K562 (cell line): ENCODE measurements at regions not wholly inside any gene's neighbourhood (a gene's known extent, or its start where the extent isn't known, plus 50 kb on each side); places are given as distances from the start of the nearest gene placed in this dataset.

Experiments
- ATAC-seq: fragments of 200-7000 bp; cut with Tn5 transposase; 3 replicates; pipeline ENCODE4 v1.9.1; 2020; ENCODE audit warnings: moderate library complexity
- BruUV-seq: library from RNA; stranded (reverse); fragments of 400-500 nt; replicated peaks from 2 replicates; lab custom pipeline; 2021; lab: Mats Ljungman, UMichigan
- CTCF ChIA-PET: fragments of 300-600 bp; formaldehyde crosslinking; extraction: SDS; loops from one replicate; lab custom pipeline; 2021; ENCODE audit warnings: low intra/inter-chr PET ratio; lab: Yijun Ruan, JAX
- POLR2A ChIA-PET: fragments of 300-600, 350-650 bp; sonication (Branson Sonifier 250); formaldehyde crosslinking; extraction: SDS; loops from one replicate; lab custom pipeline; 2021; ENCODE audit warnings: antibody characterized with exemption, inconsistent platforms; lab: Yijun Ruan, JAX
- DNase-seq, 4 experiments: peaks; one replicate each; pipeline versions ENCODE4 v3.0.0 to v3.0.0-alpha.2; 2011 to 2018; ENCODE audit warnings: low spot score in 3 of 4, mixed read lengths in 3 of 4; ENCODE audit errors: extremely low read depth in 1 of 4
- FAIRE-seq: peaks from 2 replicates; lab custom pipeline; 2011; peaks lifted over from hg19 to GRCh38; lab: Jason Lieb, UNC
- H2AFZ ChIP-seq: 2 replicates; pipeline ENCODE4 v1.6.0; 2011; ENCODE audit warnings: low read depth, low read length, control low read depth, inconsistent platforms
- H3K27ac ChIP-seq: fragments of 200-600 bp; 3 replicates; pipeline ENCODE4 v1.8.0; 2011; ENCODE audit warnings: low read depth, mild to moderate bottlenecking, control low read depth, inconsistent platforms, low read length, moderate library complexity, mixed read lengths; ENCODE audit errors: extremely low read depth
- H3K27me3 ChIP-seq, 2 experiments: fragments of 300-600 bp in 1 of 2; 2 replicates in 1 of 2; 3 replicates in 1 of 2; pipeline versions ENCODE4 v1.6.0 to v1.8.0; 2011; ENCODE audit warnings: inconsistent platforms in 2 of 2, low read length in 2 of 2, mild to moderate bottlenecking in 1 of 2, mixed read lengths in 1 of 2, moderate library complexity in 1 of 2; ENCODE audit not compliant: control insufficient read depth in 2 of 2, insufficient read depth in 2 of 2
- H3K36me3 ChIP-seq: fragments of 300-600 bp; 3 replicates; pipeline ENCODE4 v1.8.0; 2011; ENCODE audit warnings: mild to moderate bottlenecking, low read length, inconsistent platforms; ENCODE audit not compliant: control insufficient read depth, insufficient read depth
- H3K4me1 ChIP-seq, 2 experiments: fragments of 200-600 bp in 1 of 2; replicated peaks in 1 of 2; 2 replicates in 1 of 2; 3 replicates in 1 of 2; pipeline versions ENCODE4 v1.5.1 to v1.8.0; 2011; ENCODE audit warnings: inconsistent platforms in 2 of 2, low read length in 2 of 2, mild to moderate bottlenecking in 1 of 2, mixed read lengths in 1 of 2, moderate library complexity in 1 of 2; ENCODE audit not compliant: control insufficient read depth in 2 of 2, insufficient read depth in 2 of 2
- H3K4me2 ChIP-seq: 2 replicates; pipeline ENCODE4 v1.6.1; 2011; ENCODE audit warnings: low read length, control low read depth, inconsistent platforms, mixed read lengths; ENCODE audit not compliant: insufficient read depth
- H3K4me3 ChIP-seq: fragments of 200-600 bp; sonication (generic), shearing (Covaris generic); 2 replicates; pipeline ENCODE4 v1.5.1; 2016; ENCODE audit warnings: control low read depth, inconsistent platforms
- H3K79me2 ChIP-seq: fragments of 200-600 bp; 3 replicates; pipeline ENCODE4 v1.8.0; 2011; ENCODE audit warnings: low read length, inconsistent platforms; ENCODE audit not compliant: control insufficient read depth, insufficient read depth
- H3K9ac ChIP-seq, 2 experiments: 2 replicates each; pipeline versions ENCODE4 v1.6.0 to v1.6.1; 2011; ENCODE audit warnings: low read depth in 2 of 2, low read length in 2 of 2, control low read depth in 1 of 2, inconsistent platforms in 1 of 2, mild to moderate bottlenecking in 1 of 2, mixed read lengths in 1 of 2; ENCODE audit not compliant: insufficient read depth in 1 of 2
- H3K9me1 ChIP-seq: one replicate; pipeline ENCODE4 v1.6.0; 2011; ENCODE audit warnings: inconsistent platforms, mild to moderate bottlenecking, low read length, moderate library complexity; ENCODE audit not compliant: control insufficient read depth, insufficient read depth
- H3K9me3 ChIP-seq: replicated peaks from 2 replicates; pipeline ENCODE4 v1.5.1; 2011; ENCODE audit warnings: low read depth, low read length, inconsistent platforms; ENCODE audit not compliant: control insufficient read depth, insufficient read depth
- H4K20me1 ChIP-seq: replicated peaks from 2 replicates; pipeline ENCODE4 v1.6.1; 2011; ENCODE audit warnings: low read length, inconsistent platforms, mixed read lengths; ENCODE audit not compliant: control insufficient read depth, insufficient read depth
- BRD4 ChIP-seq: fragments of 200-600 bp; sonication (generic); IDR thresholded peaks from 2 replicates; pipeline ENCODE4 v1.6.1; 2017; ENCODE audit warnings: inconsistent platforms
- CREB3 ChIP-seq: fragments of 450-650 bp; conservative IDR thresholded peaks from 2 replicates; pipeline ENCODE4 v1.6.1; 2016; ENCODE audit warnings: missing genetic modification characterization, low read depth, mild to moderate bottlenecking, missing compliant biosample characterization, moderate library complexity
- CXXC5 ChIP-seq: fragments of 250-450 bp; sonication (Bioruptor Pico); IDR thresholded peaks from 2 replicates; pipeline ENCODE4 v1.8.0; 2022; ENCODE audit warnings: inconsistent platforms, mild to moderate bottlenecking, moderate library complexity
- GABPA ChIP-seq: fragments of 200-800 bp; sonication (Bioruptor generic); conservative IDR thresholded peaks from 2 replicates; pipeline ENCODE4 v1.6.1; 2016; ENCODE audit warnings: low read depth, missing genetic modification characterization, missing compliant biosample characterization
- HDAC2 ChIP-seq: fragments of 450-650 bp; IDR thresholded peaks from 2 replicates; pipeline ENCODE4 v1.6.1; 2016; ENCODE audit warnings: mild to moderate bottlenecking
- HDAC6 ChIP-seq: IDR thresholded peaks from 2 replicates; pipeline ENCODE4 v1.6.1; 2012; ENCODE audit warnings: low read depth, mild to moderate bottlenecking, control low read depth, inconsistent platforms, low read length, moderate library complexity
- NFATC3 ChIP-seq: fragments of 450-650 bp; IDR thresholded peaks from 2 replicates; pipeline ENCODE4 v1.6.1; 2017; ENCODE audit warnings: mild to moderate bottlenecking
- NFIC ChIP-seq: fragments of 450-650 bp; IDR thresholded peaks from 2 replicates; pipeline ENCODE4 v1.6.1; 2017; ENCODE audit warnings: mild to moderate bottlenecking, inconsistent platforms
- RBM14 ChIP-seq: fragments of 200-400 bp; formaldehyde crosslinking; IDR thresholded peaks from 2 replicates; pipeline ENCODE4 v1.6.1; 2018; ENCODE audit warnings: low read depth, mild to moderate bottlenecking, low read length, moderate library complexity, borderline replicate concordance; ENCODE audit not compliant: insufficient read depth
- STAT5B ChIP-seq: fragments of 250-450 bp; sonication (Bioruptor Pico); IDR thresholded peaks from 2 replicates; pipeline ENCODE4 v1.8.0; 2021; ENCODE audit warnings: mild to moderate bottlenecking, inconsistent platforms
- TARDBP ChIP-seq: fragments of 450-650 bp; IDR thresholded peaks from 2 replicates; pipeline ENCODE4 v1.6.1; 2016
- TEAD1 ChIP-seq, 2 experiments: fragments of 450-650 bp in 1 of 2; sonication (generic) in 1 of 2; formaldehyde crosslinking; IDR thresholded peaks; 2 replicates each; pipeline versions ENCODE4 v1.4.0 to v1.8.0; 2020 to 2022; ENCODE audit warnings: mild to moderate bottlenecking in 2 of 2, missing genetic modification reagents in 1 of 2
- ZBTB26 ChIP-seq: fragments of 450-650 bp; formaldehyde crosslinking; IDR thresholded peaks from 2 replicates; pipeline ENCODE4 v1.4.0; 2022; ENCODE audit warnings: missing genetic modification characterization
- ZKSCAN1 ChIP-seq: fragments of 150-350 bp; IDR thresholded peaks from 2 replicates; pipeline ENCODE4 v1.6.1; 2016; ENCODE audit warnings: low read depth, low read length
- ZNF212 ChIP-seq: fragments of 450-650 bp; formaldehyde crosslinking; IDR thresholded peaks from 2 replicates; pipeline ENCODE4 v1.4.0; 2020; ENCODE audit warnings: mild to moderate bottlenecking
- ZNF384 ChIP-seq: IDR thresholded peaks from 2 replicates; pipeline ENCODE4 v1.6.1; 2012; ENCODE audit warnings: low read depth, low read length, improper control_type of control experiment
- ZNF395 ChIP-seq: fragments of 200-800 bp; sonication (Bioruptor generic); IDR thresholded peaks from 2 replicates; pipeline ENCODE4 v1.6.1; 2017; ENCODE audit warnings: missing genetic modification characterization, missing compliant biosample characterization
- WGBS: fragments of 100-300 bp; shearing (Covaris generic); methylation state at CpG from one replicate; pipeline ENCODE4 v1.1.6; 2016; ENCODE audit warnings: low coverage, mixed read lengths; ENCODE audit not compliant: insufficient coverage; ENCODE audit errors: missing lambda C conversion rate; 5-methylcytosine and 5-hydroxymethylcytosine counted together
- in situ Hi-C: fragments of 300-500 bp; cut with MboI; formaldehyde crosslinking; loops from 4 replicates; pipeline ENCODE4 v1.15.0; 2018; ENCODE audit warnings: inconsistent platforms, mixed read lengths
- intact Hi-C: fragments of 100-400 bp; cut with micrococcal nuclease; formaldehyde crosslinking; loops from 2 replicates; pipeline ENCODE4 v1.14.2; 2022
- TF ChIP-seq, protein P1 (sequence below): IDR thresholded peaks from 2 replicates; pipeline ENCODE4 v1.6.1; 2012; ENCODE audit warnings: low read depth, low read length, improper control_type of control experiment, borderline replicate concordance

GRCh38 chr1:209416039-209416438 lies 167.5 kb upstream of the CAMK1G start:
- Histone ChIP-seq H3K36me3 (no peaks in the 10 kb centered on the region), H3K27me3 (peaks cover 0 to 5% of the 10 kb centered on the region in 2 experiments; a peak in 1 of 5 replicates), H3K9me3 (no peaks in the 10 kb centered on the region), H3K79me2 (no peaks in the 10 kb centered on the region), H3K4me3 (no peak overlapping the region), H3K9ac (no peak overlapping the region), H4K20me1 (no peaks in the 10 kb centered on the region; the same call in 1 of the 2 replicates), H3K4me2 (no peak overlapping the region), H3K27ac (no peak overlapping the region), H3K4me1 (no peaks in the 10 kb centered on the region), H2AFZ (no peak overlapping the region), H3K9me1 (no peaks in the 10 kb centered on the region)
- in situ Hi-C loops (no loop called here), intact Hi-C loops (no loop called here)
- POLR2A ChIA-PET: interaction anchor here (0.7 kb wide), 1 partner anchor 152 kb away, joined by 3 read pairs; no protein-coding TSS in a partner anchor
- BruUV-seq: no TSS peak
- CTCF ChIA-PET: interaction anchor here (0.6 kb wide), 1 partner anchor 918 kb away, joined by 5 read pairs; no protein-coding TSS in a partner anchor
- ATAC-seq (no peak), DNase-seq (no peak), FAIRE-seq (no peak)
- no peak for TF ChIP-seq ZBTB26 (CRISPR knock-in tag)
- no peak for TF ChIP-seq BRD4
- TF ChIP-seq ZNF395: no peak
- TF ChIP-seq STAT5B (CRISPR knock-in tag): no peak
- no peak for TF ChIP-seq CREB3 (tag)
- no peak for TF ChIP-seq RBM14
- no peak for TF ChIP-seq NFIC
- TF ChIP-seq TEAD1 (CRISPR knock-in tag; IDR thresholded peaks at IDR 0.05): no peak
- TF ChIP-seq HDAC6: no peak
- no peak for TF ChIP-seq CXXC5 (CRISPR knock-in tag)
- no peak for TF ChIP-seq NFATC3
- TF ChIP-seq HDAC2: no peak
- TF ChIP-seq ZNF384: no peak
- TF ChIP-seq ZKSCAN1: no peak
- TF ChIP-seq TARDBP: no peak
- TF ChIP-seq GABPA (tag): no peak
- TF ChIP-seq ZNF212 (CRISPR knock-in tag): no peak
- TF ChIP-seq, protein P1, sequence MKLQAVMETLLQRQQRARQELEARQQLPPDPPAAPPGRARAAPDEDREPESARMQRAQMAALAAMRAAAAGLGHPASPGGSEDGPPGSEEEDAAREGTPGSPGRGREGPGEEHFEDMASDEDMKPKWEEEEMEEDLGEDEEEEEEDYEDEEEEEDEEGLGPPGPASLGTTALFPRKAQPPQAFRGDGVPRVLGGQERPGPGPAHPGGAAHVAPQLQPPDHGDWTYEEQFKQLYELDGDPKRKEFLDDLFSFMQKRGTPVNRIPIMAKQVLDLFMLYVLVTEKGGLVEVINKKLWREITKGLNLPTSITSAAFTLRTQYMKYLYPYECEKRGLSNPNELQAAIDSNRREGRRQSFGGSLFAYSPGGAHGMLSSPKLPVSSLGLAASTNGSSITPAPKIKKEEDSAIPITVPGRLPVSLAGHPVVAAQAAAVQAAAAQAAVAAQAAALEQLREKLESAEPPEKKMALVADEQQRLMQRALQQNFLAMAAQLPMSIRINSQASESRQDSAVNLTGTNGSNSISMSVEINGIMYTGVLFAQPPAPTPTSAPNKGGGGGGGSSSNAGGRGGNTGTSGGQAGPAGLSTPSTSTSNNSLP: no peak
- 0% methylated on average over 2 of the region's 2 CpGs for WGBS
